ENCODE measurements at regions not wholly inside any gene's neighbourhood (a gene's known extent, or its start where the extent isn't known, plus 50 kb on each side); places are given as distances from the start of the nearest gene placed in this dataset.

DNA sequence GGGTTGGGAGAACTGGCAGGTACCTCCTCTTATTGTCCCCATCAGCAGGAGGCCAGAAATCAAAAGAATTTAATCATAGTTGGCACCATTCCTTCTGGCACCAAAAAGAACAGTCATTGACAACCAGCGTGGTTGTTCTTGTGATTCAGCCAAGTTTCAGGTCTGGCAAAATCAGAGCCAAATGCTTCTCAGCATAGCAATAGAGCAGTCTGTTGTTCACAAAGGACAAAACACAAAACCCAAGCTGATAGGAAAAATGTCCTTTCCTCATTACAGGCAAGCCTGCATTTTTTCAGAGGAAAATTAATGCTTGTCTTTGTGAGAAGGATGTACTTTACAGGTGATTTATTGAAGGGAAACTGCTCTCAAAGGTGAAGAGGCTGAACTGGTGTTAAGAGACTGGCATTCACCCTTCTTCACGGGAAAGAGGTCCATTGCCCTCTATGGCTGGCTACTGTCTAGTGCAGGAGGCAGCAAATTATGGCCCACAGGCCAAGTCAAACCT lies 241.8 kb upstream of the ARHGAP42 start:
- TF ChIP-seq, protein P1, sequence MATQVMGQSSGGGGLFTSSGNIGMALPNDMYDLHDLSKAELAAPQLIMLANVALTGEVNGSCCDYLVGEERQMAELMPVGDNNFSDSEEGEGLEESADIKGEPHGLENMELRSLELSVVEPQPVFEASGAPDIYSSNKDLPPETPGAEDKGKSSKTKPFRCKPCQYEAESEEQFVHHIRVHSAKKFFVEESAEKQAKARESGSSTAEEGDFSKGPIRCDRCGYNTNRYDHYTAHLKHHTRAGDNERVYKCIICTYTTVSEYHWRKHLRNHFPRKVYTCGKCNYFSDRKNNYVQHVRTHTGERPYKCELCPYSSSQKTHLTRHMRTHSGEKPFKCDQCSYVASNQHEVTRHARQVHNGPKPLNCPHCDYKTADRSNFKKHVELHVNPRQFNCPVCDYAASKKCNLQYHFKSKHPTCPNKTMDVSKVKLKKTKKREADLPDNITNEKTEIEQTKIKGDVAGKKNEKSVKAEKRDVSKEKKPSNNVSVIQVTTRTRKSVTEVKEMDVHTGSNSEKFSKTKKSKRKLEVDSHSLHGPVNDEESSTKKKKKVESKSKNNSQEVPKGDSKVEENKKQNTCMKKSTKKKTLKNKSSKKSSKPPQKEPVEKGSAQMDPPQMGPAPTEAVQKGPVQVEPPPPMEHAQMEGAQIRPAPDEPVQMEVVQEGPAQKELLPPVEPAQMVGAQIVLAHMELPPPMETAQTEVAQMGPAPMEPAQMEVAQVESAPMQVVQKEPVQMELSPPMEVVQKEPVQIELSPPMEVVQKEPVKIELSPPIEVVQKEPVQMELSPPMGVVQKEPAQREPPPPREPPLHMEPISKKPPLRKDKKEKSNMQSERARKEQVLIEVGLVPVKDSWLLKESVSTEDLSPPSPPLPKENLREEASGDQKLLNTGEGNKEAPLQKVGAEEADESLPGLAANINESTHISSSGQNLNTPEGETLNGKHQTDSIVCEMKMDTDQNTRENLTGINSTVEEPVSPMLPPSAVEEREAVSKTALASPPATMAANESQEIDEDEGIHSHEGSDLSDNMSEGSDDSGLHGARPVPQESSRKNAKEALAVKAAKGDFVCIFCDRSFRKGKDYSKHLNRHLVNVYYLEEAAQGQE (IDR thresholded peaks at IDR 0.05; ENCODE audit: low read depth), result no peak
- no peak for TF ChIP-seq EGR1 (IDR thresholded peaks at IDR 0.05)
- TF ChIP-seq TCF12 (IDR thresholded peaks at IDR 0.05; ENCODE audit: low read depth), result peak; percentile 90
- TF ChIP-seq, protein P2, sequence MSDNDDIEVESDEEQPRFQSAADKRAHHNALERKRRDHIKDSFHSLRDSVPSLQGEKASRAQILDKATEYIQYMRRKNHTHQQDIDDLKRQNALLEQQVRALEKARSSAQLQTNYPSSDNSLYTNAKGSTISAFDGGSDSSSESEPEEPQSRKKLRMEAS (IDR thresholded peaks at IDR 0.05), result peak; percentile 65
- TF ChIP-seq TAF1 (IDR thresholded peaks at IDR 0.05; ENCODE audit: low read depth), result no peak
- peak; percentile 100 for TF ChIP-seq NFIC (IDR thresholded peaks at IDR 0.05)
- peak; percentile 93 for TF ChIP-seq EP300 (IDR thresholded peaks at IDR 0.05; ENCODE audit: borderline replicate concordance)
- peak; percentile 14; the same call in 1 of the 2 replicates for TF ChIP-seq YY1 (IDR thresholded peaks at IDR 0.05; ENCODE audit: low read depth)
- peak; percentile 82 for TF ChIP-seq FOXM1 (IDR thresholded peaks at IDR 0.05; ENCODE audit: borderline replicate concordance, low read depth)
- TF ChIP-seq RAD21 (IDR thresholded peaks at IDR 0.05; ENCODE audit: low read depth), result peak; percentile 57
- TF ChIP-seq, protein P3, sequence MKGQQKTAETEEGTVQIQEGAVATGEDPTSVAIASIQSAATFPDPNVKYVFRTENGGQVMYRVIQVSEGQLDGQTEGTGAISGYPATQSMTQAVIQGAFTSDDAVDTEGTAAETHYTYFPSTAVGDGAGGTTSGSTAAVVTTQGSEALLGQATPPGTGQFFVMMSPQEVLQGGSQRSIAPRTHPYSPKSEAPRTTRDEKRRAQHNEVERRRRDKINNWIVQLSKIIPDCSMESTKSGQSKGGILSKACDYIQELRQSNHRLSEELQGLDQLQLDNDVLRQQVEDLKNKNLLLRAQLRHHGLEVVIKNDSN (IDR thresholded peaks at IDR 0.05), result peak; percentile 22; the same call in 1 of the 2 replicates
